SW 1271 (cell line): ENCODE measurements at regions not wholly inside any gene's neighbourhood (a gene's known extent, or its start where the extent isn't known, plus 50 kb on each side); places are given as distances from the start of the nearest gene placed in this dataset.

Source experiments
- DNase-seq, 2 experiments: peaks; one replicate each; lab custom pipeline; 2025; lab: John Stamatoyannopoulos, UW

- DNase-seq, result no peak
Measured at GRCh38 chr15:69628256-69629093, 175.9 kb downstream of the RPLP1 start.

- DNase-seq, result no peak
Measured at GRCh38 chr15:69629631-69630161, 177.1 kb downstream of the RPLP1 start.

GRCh38 chr15:69631005-69631404, 178.4 kb downstream of the RPLP1 start:
- no peak for DNase-seq

GRCh38 chr15:69631978-69632377, 179.4 kb downstream of the RPLP1 start:
- no peak for DNase-seq

- DNase-seq, result no peak
Measured at GRCh38 chr15:69634860-69635259, 182.2 kb downstream of the RPLP1 start.

- DNase-seq, result no peak
Measured at GRCh38 chr15:69636169-69636915, 183.7 kb downstream of the RPLP1 start.

- no peak for DNase-seq
Measured at GRCh38 chr15:69637818-69638217, 185.2 kb downstream of the RPLP1 start.

GRCh38 chr15:69643476-69643875, 190.9 kb downstream of the RPLP1 start:
- DNase-seq, result no peak

GRCh38 chr15:69643971-69644370, 191.4 kb downstream of the RPLP1 start:
- no peak for DNase-seq

GRCh38 chr15:69644876-69645275, 192.3 kb downstream of the RPLP1 start:
- DNase-seq, result no peak

- DNase-seq, result no peak
Measured at GRCh38 chr15:69647142-69647513, 194.5 kb downstream of the RPLP1 start.

- no peak for DNase-seq
Measured at GRCh38 chr15:69648212-69648611, 195.6 kb downstream of the RPLP1 start.

GRCh38 chr15:69648775-69649735, 196.4 kb downstream of the RPLP1 start:
- no peak for DNase-seq

GRCh38 chr15:69652293-69652692, 199.7 kb downstream of the RPLP1 start:
- DNase-seq, result no peak

- no peak for DNase-seq
Measured at GRCh38 chr15:69652751-69653305, 200.2 kb downstream of the RPLP1 start.

- no peak for DNase-seq
Measured at GRCh38 chr15:69653306-69653705, 200.7 kb downstream of the RPLP1 start.

GRCh38 chr15:69653846-69654245, 201.2 kb downstream of the RPLP1 start:
- no peak for DNase-seq

GRCh38 chr15:69656271-69657030, 203.8 kb downstream of the RPLP1 start:
- no peak for DNase-seq

GRCh38 chr15:69657626-69658025, 205.0 kb downstream of the RPLP1 start:
- no peak for DNase-seq

GRCh38 chr15:69658411-69658945, 205.9 kb downstream of the RPLP1 start:
- DNase-seq, result no peak
